Nephron (organoid): ENCODE measurements at regions not wholly inside any gene's neighbourhood (a gene's known extent, or its start where the extent isn't known, plus 50 kb on each side); places are given as distances from the start of the nearest gene placed in this dataset.

Source experiments
- H3K27ac Mint-ChIP-seq, 3 experiments: 2 replicates each; pipeline ENCODE4 v1.8.0; 2020; ENCODE audit warnings: mixed read lengths in 3 of 3, mild to moderate bottlenecking in 2 of 3, moderate library complexity in 1 of 3
- H3K27me3 Mint-ChIP-seq: 2 replicates; pipeline ENCODE4 v1.8.0; 2021; ENCODE audit warnings: low read depth, mild to moderate bottlenecking, moderate library complexity, mixed read lengths
- H3K36me3 Mint-ChIP-seq: 2 replicates; pipeline ENCODE4 v1.8.0; 2020; ENCODE audit warnings: low read depth, mixed read lengths
- H3K4me1 Mint-ChIP-seq: 2 replicates; pipeline ENCODE4 v1.8.0; 2020; ENCODE audit warnings: mixed read lengths
- H3K4me3 Mint-ChIP-seq, 3 experiments: 2 replicates each; pipeline ENCODE4 v1.8.0; 2020; ENCODE audit warnings: mild to moderate bottlenecking in 3 of 3, mixed read lengths in 3 of 3, moderate library complexity in 2 of 3
- H3K9me3 Mint-ChIP-seq: 2 replicates; pipeline ENCODE4 v1.8.0; 2020; ENCODE audit warnings: mixed read lengths
- CTCF ChIP-seq, 3 experiments: fragments of 200-600 bp; sonication (generic); IDR thresholded peaks; one replicate each; pipeline ENCODE4 v1.5.0; 2021; ENCODE audit warnings: antibody characterized with exemption in 3 of 3; ENCODE audit not compliant: unreplicated experiment in 3 of 3

DNA sequence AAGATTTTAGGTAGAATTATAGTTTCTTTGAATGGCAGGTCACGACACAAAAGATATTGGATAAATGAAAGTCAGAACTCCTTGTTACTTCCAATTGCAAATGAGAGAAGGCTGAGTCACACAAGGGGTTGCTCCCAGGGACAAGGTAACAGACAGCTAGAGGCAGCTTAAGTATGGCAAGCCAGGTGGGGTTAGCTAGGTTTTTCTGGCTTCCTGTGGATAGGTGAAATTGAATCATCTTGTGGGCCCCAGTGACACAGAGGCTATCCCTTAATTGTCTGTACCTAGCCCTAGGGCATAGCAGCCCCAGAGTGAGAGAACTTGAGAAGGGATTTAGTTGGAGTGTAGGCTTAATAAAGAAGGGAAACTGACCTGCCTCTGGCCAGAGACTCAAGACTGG lies 407.7 kb upstream of the SLC8A1 start:
- H3K4me3 Mint-ChIP-seq = no peak overlapping the region
- no peaks in the 10 kb centered on the region for H3K36me3 Mint-ChIP-seq
- H3K9me3 Mint-ChIP-seq = peaks cover 5% of the 10 kb centered on the region
- H3K27ac Mint-ChIP-seq = no peak overlapping the region
- H3K4me1 Mint-ChIP-seq = no peaks in the 10 kb centered on the region
- no peak for TF ChIP-seq CTCF (IDR thresholded peaks at IDR 0.05; ENCODE audit: unreplicated experiment in 3 of 3)
- H3K27me3 Mint-ChIP-seq = no peaks in the 10 kb centered on the region

- H3K27me3 Mint-ChIP-seq = no peaks in the 10 kb centered on the region
- H3K27ac Mint-ChIP-seq = no peak overlapping the region
- H3K9me3 Mint-ChIP-seq = no peaks in the 10 kb centered on the region
- no peaks in the 10 kb centered on the region for H3K36me3 Mint-ChIP-seq
- no peaks in the 10 kb centered on the region for H3K4me1 Mint-ChIP-seq
- no peak overlapping the region for H3K4me3 Mint-ChIP-seq
- no peak for TF ChIP-seq CTCF (IDR thresholded peaks at IDR 0.05; ENCODE audit: unreplicated experiment in 3 of 3)
Observed at GRCh38 chr2:40867829-40868228, 415.9 kb upstream of the SLC8A1 start.

DNA sequence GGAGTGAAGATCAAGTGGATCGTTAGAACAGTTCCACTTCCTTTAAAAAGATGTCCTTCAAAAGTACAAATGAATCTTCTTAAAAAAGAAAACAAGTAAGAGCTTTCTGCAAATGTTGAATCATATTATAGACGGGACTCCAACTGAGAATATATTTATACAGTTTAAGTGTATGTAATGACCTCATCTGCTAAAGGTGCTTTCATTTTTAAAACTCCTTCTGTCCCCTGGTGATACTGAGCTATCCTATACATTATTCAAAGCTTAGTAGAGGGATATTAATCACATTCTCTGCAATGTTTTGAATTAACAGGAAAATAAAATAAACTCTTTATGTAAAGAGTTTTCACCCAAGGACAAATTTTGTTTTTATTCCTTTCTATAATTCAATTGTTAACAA lies 420.7 kb upstream of the SLC8A1 start:
- no peak for TF ChIP-seq CTCF (IDR thresholded peaks at IDR 0.05; ENCODE audit: unreplicated experiment in 3 of 3)
- Mint-ChIP-seq H3K9me3 (no peaks in the 10 kb centered on the region), H3K4me1 (no peaks in the 10 kb centered on the region), H3K27ac (no peak overlapping the region), H3K27me3 (no peaks in the 10 kb centered on the region), H3K4me3 (no peak overlapping the region), H3K36me3 (no peaks in the 10 kb centered on the region)

DNA sequence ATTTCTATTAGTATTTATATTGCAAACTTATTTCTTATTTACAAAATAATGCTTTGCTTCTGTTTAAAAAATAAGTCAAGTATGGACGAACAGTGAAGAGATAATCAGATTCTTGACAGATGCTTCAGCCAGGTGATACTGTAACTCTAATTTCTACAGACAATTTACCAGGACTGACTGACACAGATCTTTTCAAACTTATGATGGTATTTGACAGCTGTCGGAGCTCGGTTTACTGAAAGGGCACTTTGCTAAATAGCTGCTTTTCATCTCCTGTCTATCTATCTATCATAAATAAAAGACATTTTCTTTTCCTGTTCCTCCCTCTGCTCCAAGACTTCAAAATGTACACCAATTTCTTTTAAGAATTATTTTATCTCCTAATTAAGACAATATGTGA lies 422.5 kb upstream of the SLC8A1 start:
- no peak for TF ChIP-seq CTCF (IDR thresholded peaks at IDR 0.05; ENCODE audit: unreplicated experiment in 3 of 3)
- H3K4me3 Mint-ChIP-seq = no peak overlapping the region
- no peak overlapping the region for H3K27ac Mint-ChIP-seq
- no peaks in the 10 kb centered on the region for H3K27me3 Mint-ChIP-seq
- no peaks in the 10 kb centered on the region for H3K36me3 Mint-ChIP-seq
- H3K4me1 Mint-ChIP-seq = no peaks in the 10 kb centered on the region
- H3K9me3 Mint-ChIP-seq = no peaks in the 10 kb centered on the region

- Mint-ChIP-seq H3K27ac (no peak overlapping the region), H3K27me3 (no peaks in the 10 kb centered on the region), H3K9me3 (no peaks in the 10 kb centered on the region), H3K4me3 (no peak overlapping the region), H3K36me3 (no peaks in the 10 kb centered on the region), H3K4me1 (no peaks in the 10 kb centered on the region)
- TF ChIP-seq CTCF (IDR thresholded peaks at IDR 0.05; ENCODE audit: unreplicated experiment in 3 of 3) = no peak
Observed at GRCh38 chr2:40877734-40878288, 425.9 kb upstream of the SLC8A1 start.

DNA sequence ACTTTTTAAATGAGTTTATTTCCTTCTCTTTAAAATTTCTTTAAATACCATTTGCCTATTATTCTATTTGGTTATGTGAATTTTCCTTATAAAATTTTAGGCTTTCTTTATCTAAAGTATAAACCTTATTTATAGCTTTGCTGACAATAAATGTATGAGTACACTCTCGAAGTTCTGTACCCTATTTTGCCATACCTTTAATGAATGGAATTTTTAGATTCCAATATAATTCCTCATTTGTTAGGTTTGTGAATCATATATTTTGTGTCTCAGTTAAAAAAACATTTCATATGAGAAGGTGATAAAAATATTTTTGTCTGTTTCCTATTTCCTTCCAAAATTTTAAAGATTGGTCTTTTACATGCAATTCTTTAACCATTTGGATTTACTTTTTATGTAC lies 427.4 kb upstream of the SLC8A1 start:
- Mint-ChIP-seq H3K27me3 (no peaks in the 10 kb centered on the region), H3K4me3 (no peak overlapping the region), H3K27ac (no peak overlapping the region), H3K9me3 (peaks cover 2% of the 10 kb centered on the region), H3K4me1 (no peaks in the 10 kb centered on the region), H3K36me3 (no peaks in the 10 kb centered on the region)
- no peak for TF ChIP-seq CTCF (IDR thresholded peaks at IDR 0.05; ENCODE audit: unreplicated experiment in 3 of 3)
